ENCODE measurements at regions not wholly inside any gene's neighbourhood (a gene's known extent, or its start where the extent isn't known, plus 50 kb on each side); places are given as distances from the start of the nearest gene placed in this dataset.
A peak's percentile ranks its signal among the peaks of the same experiment; 100 is the strongest.

DNA sequence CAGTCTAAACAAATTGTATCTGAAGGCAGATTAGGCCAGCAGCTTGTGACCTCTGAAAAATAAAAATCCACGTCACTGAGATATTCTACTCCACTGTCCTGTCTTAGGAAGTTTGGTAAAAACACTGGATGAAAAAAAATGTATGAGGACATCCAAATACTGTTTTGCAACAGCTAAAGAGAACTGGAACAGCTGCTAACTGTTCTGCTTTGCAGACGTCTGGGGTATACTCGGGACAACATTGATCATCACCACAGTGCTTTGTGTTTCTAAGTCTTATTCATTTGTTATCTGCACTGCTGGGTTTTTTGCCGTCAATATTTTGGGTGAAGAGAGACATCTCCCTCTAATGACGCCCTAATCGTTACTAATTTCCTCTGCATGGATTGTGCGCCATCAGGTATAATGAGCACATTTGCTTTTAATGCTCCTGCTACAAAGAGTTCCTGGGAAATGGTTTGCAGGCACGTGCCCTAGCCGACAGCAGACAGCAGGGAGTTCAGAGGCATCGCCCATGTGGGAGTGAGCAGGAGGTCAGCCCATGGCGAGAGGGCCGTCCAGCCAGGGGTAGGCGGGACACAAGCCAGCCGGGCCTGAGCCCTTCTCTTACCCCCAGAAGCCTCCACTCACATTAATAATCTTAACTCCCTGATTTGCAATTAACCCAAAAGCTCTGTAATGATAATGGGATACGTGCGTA, 87.0 kb downstream of the CBLN1 start:
- TF ChIP-seq, protein P1, sequence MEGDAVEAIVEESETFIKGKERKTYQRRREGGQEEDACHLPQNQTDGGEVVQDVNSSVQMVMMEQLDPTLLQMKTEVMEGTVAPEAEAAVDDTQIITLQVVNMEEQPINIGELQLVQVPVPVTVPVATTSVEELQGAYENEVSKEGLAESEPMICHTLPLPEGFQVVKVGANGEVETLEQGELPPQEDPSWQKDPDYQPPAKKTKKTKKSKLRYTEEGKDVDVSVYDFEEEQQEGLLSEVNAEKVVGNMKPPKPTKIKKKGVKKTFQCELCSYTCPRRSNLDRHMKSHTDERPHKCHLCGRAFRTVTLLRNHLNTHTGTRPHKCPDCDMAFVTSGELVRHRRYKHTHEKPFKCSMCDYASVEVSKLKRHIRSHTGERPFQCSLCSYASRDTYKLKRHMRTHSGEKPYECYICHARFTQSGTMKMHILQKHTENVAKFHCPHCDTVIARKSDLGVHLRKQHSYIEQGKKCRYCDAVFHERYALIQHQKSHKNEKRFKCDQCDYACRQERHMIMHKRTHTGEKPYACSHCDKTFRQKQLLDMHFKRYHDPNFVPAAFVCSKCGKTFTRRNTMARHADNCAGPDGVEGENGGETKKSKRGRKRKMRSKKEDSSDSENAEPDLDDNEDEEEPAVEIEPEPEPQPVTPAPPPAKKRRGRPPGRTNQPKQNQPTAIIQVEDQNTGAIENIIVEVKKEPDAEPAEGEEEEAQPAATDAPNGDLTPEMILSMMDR (conservative IDR thresholded peaks at IDR 0.05; ENCODE audit: low read depth) = no peak
- no peak for DNase-seq (ENCODE audit: low spot score)
- CTCF ChIA-PET = interaction anchor here (0.6 kb wide), 2 partner anchors 25 to 537 kb away, joined by 3 read pairs; no protein-coding TSS in a partner anchor
- POLR2A ChIA-PET (ENCODE audit: low non-redundant PET) = no interaction called here
- H3K27ac ChIP-seq = no peak overlapping the region

- no peak for DNase-seq (ENCODE audit: low spot score)
- TF ChIP-seq, protein P1 (conservative IDR thresholded peaks at IDR 0.05; ENCODE audit: low read depth) = no peak
These were observed 88.0 kb downstream of the CBLN1 start for GRCh38 chr16:49193596-49193995.

DNA sequence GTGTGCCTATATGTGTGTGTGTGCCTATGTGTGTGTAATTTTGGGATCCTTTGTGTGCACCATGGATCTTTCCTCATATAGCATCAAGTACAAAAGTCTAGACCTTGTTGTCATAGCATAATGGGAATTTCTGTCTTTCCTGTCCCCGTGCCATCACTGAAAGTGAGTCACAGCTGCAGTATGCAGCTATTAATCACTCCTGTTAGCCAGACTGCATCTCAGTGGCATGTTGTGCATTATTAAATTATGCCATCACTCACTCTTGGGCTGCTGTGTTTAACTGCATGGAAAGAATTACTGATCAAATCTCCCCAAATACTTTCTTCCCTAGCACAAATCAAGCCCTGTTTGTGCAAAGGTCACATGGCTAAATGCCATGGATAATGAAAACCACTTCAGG, 92.4 kb downstream of the CBLN1 start:
- no peak overlapping the region for H3K27ac ChIP-seq
- peak; percentile 13 for DNase-seq (ENCODE audit: low spot score)
- TF ChIP-seq, protein P1 (conservative IDR thresholded peaks at IDR 0.05; ENCODE audit: low read depth) = no peak
- ChIA-PET POLR2A (ENCODE audit: low non-redundant PET) (no interaction called here), CTCF (no interaction called here)

More at GRCh38 chr16:49193596-49193995, 88.0 kb downstream of the CBLN1 start:
- ChIA-PET POLR2A (ENCODE audit: low non-redundant PET) (no interaction called here), CTCF (no interaction called here)
- H3K27ac ChIP-seq = no peak overlapping the region

- TF ChIP-seq, protein P1 (conservative IDR thresholded peaks at IDR 0.05; ENCODE audit: low read depth) = no peak; the same call in 1 of the 2 replicates
- DNase-seq (ENCODE audit: low spot score) = peak; percentile 15
- POLR2A ChIA-PET (ENCODE audit: low non-redundant PET) = no interaction called here
- CTCF ChIA-PET = interaction anchor here (0.5 to 0.6 kb wide), 2 partner anchors 148 to 692 kb away, joined by 3 read pairs; no protein-coding TSS in a partner anchor
- H3K27ac ChIP-seq = no peak overlapping the region
These were observed 97.7 kb downstream of the CBLN1 start for GRCh38 chr16:49183911-49184310.

DNA sequence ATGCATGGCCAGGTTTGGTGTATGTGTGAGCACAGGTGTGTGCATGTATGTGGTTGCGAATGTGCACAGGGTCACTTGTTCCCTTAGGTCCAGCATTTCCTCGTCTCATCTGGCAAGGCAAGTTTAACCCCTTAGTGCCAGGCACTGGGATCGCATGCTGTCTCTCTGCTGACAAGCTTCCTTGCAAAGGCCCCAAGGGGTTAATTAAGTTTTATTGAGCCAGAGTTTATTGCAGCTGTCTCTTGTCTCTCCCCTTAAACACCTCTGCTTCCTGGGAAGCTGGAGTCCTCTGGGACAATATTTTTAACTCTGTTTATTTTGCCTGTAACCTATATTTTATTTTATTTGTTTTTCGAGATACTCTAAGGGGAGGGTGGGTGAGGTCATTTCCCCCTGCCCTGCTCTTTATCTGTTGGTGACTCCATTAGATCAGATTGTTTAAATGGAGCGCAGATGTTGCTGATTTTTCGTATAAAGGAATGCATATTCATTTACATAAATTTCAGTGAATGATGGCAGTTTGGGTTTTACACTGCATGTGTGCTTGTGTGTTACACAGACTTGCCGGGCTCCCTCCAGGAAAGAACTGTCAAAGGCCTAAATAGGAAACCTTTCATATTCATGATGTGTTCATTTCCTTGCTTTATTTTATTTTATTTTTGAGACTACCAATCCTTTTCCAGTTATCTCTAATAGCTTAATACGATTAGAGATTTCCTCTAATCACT, 99.7 kb downstream of the CBLN1 start:
- CTCF ChIA-PET = interaction anchor here (0.7 kb wide), 1 partner anchor 28 kb away, joined by 3 read pairs; no protein-coding TSS in a partner anchor
- POLR2A ChIA-PET (ENCODE audit: low non-redundant PET) = no interaction called here
- H3K27ac ChIP-seq = no peak overlapping the region
- no peak for DNase-seq (ENCODE audit: low spot score)
- TF ChIP-seq, protein P1 (conservative IDR thresholded peaks at IDR 0.05; ENCODE audit: low read depth) = no peak

- TF ChIP-seq, protein P1 (conservative IDR thresholded peaks at IDR 0.05; ENCODE audit: low read depth) = no peak
- ChIA-PET CTCF (no interaction called here), POLR2A (ENCODE audit: low non-redundant PET) (no interaction called here)
- H3K27ac ChIP-seq = no peak overlapping the region
- no peak for DNase-seq (ENCODE audit: low spot score)
These were observed 101.8 kb downstream of the CBLN1 start for GRCh38 chr16:49179714-49180330.

Data from RWPE1 (cell line).